AG20443 (cell line): ENCODE measurements at regions not wholly inside any gene's neighbourhood (a gene's known extent, or its start where the extent isn't known, plus 50 kb on each side); places are given as distances from the start of the nearest gene placed in this dataset.

Experiments used
- DNase-seq: peaks from one replicate; pipeline ENCODE4 v3.0.0; 2012; ENCODE audit warnings: low spot score, mixed read lengths

GRCh38 chr5:62977661-62978060 lies 399.0 kb downstream of the LRRC70 start:
- DNase-seq, result no peak

- DNase-seq, result no peak
Observed at GRCh38 chr5:62974623-62975022, 396.0 kb downstream of the LRRC70 start.

- no peak for DNase-seq
Observed at GRCh38 chr5:62969409-62970120, 390.9 kb downstream of the LRRC70 start.

- DNase-seq, result no peak
Observed at GRCh38 chr5:62964428-62964827, 385.8 kb downstream of the LRRC70 start.

- no peak for DNase-seq
Observed at GRCh38 chr5:62960781-62961180, 382.2 kb downstream of the LRRC70 start.

- DNase-seq, result no peak
Observed at GRCh38 chr5:62956597-62956996, 378.0 kb downstream of the LRRC70 start.

- no peak for DNase-seq
Observed at GRCh38 chr5:62954578-62954977, 376.0 kb downstream of the LRRC70 start.

- no peak for DNase-seq
Observed at GRCh38 chr5:62948301-62948700, 369.7 kb downstream of the LRRC70 start.

- DNase-seq, result no peak
Observed at GRCh38 chr5:62942384-62942783, 363.8 kb downstream of the LRRC70 start.

GRCh38 chr5:62938927-62939326 lies 360.3 kb downstream of the LRRC70 start:
- DNase-seq, result no peak

GRCh38 chr5:62937661-62938558 lies 359.3 kb downstream of the LRRC70 start:
- DNase-seq, result no peak

GRCh38 chr5:62935660-62936059 lies 357.0 kb downstream of the LRRC70 start:
- no peak for DNase-seq

- DNase-seq, result no peak
Observed at GRCh38 chr5:62934319-62934718, 355.7 kb downstream of the LRRC70 start.

GRCh38 chr5:62933261-62933660 lies 354.6 kb downstream of the LRRC70 start:
- no peak for DNase-seq

GRCh38 chr5:62931153-62931950 lies 352.7 kb downstream of the LRRC70 start:
- DNase-seq, result no peak

GRCh38 chr5:62922191-62922590 lies 343.6 kb downstream of the LRRC70 start:
- DNase-seq, result no peak

GRCh38 chr5:62920856-62921255 lies 342.2 kb downstream of the LRRC70 start:
- DNase-seq, result no peak

GRCh38 chr5:62909326-62909725 lies 330.7 kb downstream of the LRRC70 start:
- no peak for DNase-seq

- DNase-seq, result no peak
Observed at GRCh38 chr5:62902126-62902525, 323.5 kb downstream of the LRRC70 start.

GRCh38 chr5:62900976-62901375 lies 322.4 kb downstream of the LRRC70 start:
- no peak for DNase-seq

- no peak for DNase-seq
Observed at GRCh38 chr5:62896121-62896893, 317.7 kb downstream of the LRRC70 start.
